ENCODE measurements at regions not wholly inside any gene's neighbourhood (a gene's known extent, or its start where the extent isn't known, plus 50 kb on each side); places are given as distances from the start of the nearest gene placed in this dataset.
"Not testable (repeated sequence)": the region's sequence is repeated elsewhere in the genome, so short reads cannot be mapped to it uniquely, and the experiment has no call there.

GRCh38 chr1:233819042-233819441 is 85.4 kb upstream of the SLC35F3 start:
- H3K4me3 ChIP-seq, result no peak overlapping the region
- DNase-seq, result no peak
- H3K36me3 ChIP-seq, result no peaks in the 10 kb centered on the region
- intact Hi-C loops (cut with DNase I; ENCODE audit: low total_unique reads), result no loop called here
- H3K27me3 ChIP-seq, result peaks cover 0 to 15% (median 0%) of the 10 kb centered on the region in 3 donors
- H3K9me3 ChIP-seq, result no peaks in the 10 kb centered on the region
- H3K4me1 ChIP-seq, result no peaks in the 10 kb centered on the region
- no peak overlapping the region for H3K27ac ChIP-seq
- WGBS, 5 donors, result 50 to 79% (median 68%) methylated on average over 1 of the region's 1 CpG
- TF ChIP-seq EP300 (IDR thresholded peaks at IDR 0.05) (no peak), POLR2A (IDR thresholded peaks at IDR 0.05) (no peak), POLR2AphosphoS5 (IDR thresholded peaks at IDR 0.05) (no peak), CTCF (IDR thresholded peaks at IDR 0.05) (no peak)

- H3K36me3 ChIP-seq; H3K4me3 ChIP-seq; H3K9me3 ChIP-seq; H3K27ac ChIP-seq; intact Hi-C loops (cut with DNase I; ENCODE audit: low total_unique reads); DNase-seq; H3K4me1 ChIP-seq; H3K27me3 ChIP-seq: not testable (repeated sequence)
- 66 to 88% (median 77%) methylated on average over 2 of the region's 2 CpGs for WGBS, 5 donors
Observed at GRCh38 chr1:233824179-233824578, 80.3 kb upstream of the SLC35F3 start.

- H3K9me3 ChIP-seq, result peaks cover 0 to 19% (median 15%) of the 10 kb centered on the region in 4 donors
- 65 to 79% (median 75%) methylated on average over 2 of the region's 2 CpGs for WGBS, 5 donors
Observed at GRCh38 chr1:233827937-233828336, 76.5 kb upstream of the SLC35F3 start.

GRCh38 chr1:233828480-233828879 is 76.0 kb upstream of the SLC35F3 start:
- Histone ChIP-seq H3K27ac (no peak overlapping the region), H3K36me3 (no peaks in the 10 kb centered on the region), H3K27me3 (no peaks in the 10 kb centered on the region), H3K9me3 (peaks cover 0 to 19% (median 15%) of the 10 kb centered on the region in 4 donors), H3K4me3 (no peak overlapping the region), H3K4me1 (no peaks in the 10 kb centered on the region)
- DNase-seq, result no peak
- no peak for TF ChIP-seq CTCF (IDR thresholded peaks at IDR 0.05)
- no peak for TF ChIP-seq EP300 (IDR thresholded peaks at IDR 0.05)
- TF ChIP-seq POLR2AphosphoS5 (IDR thresholded peaks at IDR 0.05), result no peak
- TF ChIP-seq POLR2A (IDR thresholded peaks at IDR 0.05), result no peak
- intact Hi-C loops (cut with DNase I; ENCODE audit: low total_unique reads), result no loop called here

More at GRCh38 chr1:233827937-233828336, 76.5 kb upstream of the SLC35F3 start:
- H3K27ac ChIP-seq; H3K36me3 ChIP-seq; H3K4me3 ChIP-seq; H3K27me3 ChIP-seq; H3K4me1 ChIP-seq; DNase-seq; intact Hi-C loops (cut with DNase I; ENCODE audit: low total_unique reads): not testable (repeated sequence)

- Histone ChIP-seq H3K27me3 (no peaks in the 10 kb centered on the region), H3K9me3 (peaks cover 0 to 19% (median 12%) of the 10 kb centered on the region in 4 donors), H3K4me3 (no peak overlapping the region), H3K4me1 (no peaks in the 10 kb centered on the region), H3K27ac (no peak overlapping the region), H3K36me3 (no peaks in the 10 kb centered on the region)
- intact Hi-C loops (cut with DNase I; ENCODE audit: low total_unique reads), result no loop called here
- no peak for TF ChIP-seq POLR2AphosphoS5 (IDR thresholded peaks at IDR 0.05)
- TF ChIP-seq CTCF (IDR thresholded peaks at IDR 0.05), result no peak
- TF ChIP-seq POLR2A (IDR thresholded peaks at IDR 0.05), result no peak
- TF ChIP-seq EP300 (IDR thresholded peaks at IDR 0.05), result no peak
- no peak for DNase-seq
- 97 to 100% (median 99%) methylated on average over 2 of the region's 2 CpGs for WGBS, 5 donors
Observed at GRCh38 chr1:233834609-233835008, 69.9 kb upstream of the SLC35F3 start.

- DNase-seq; H3K27me3 ChIP-seq; H3K36me3 ChIP-seq; H3K4me3 ChIP-seq; H3K27ac ChIP-seq; H3K4me1 ChIP-seq; intact Hi-C loops (cut with DNase I; ENCODE audit: low total_unique reads): not testable (repeated sequence)
- WGBS, 5 donors, result 87 to 96% (median 92%) methylated on average over 4 of the region's 4 CpGs
- H3K9me3 ChIP-seq, result peaks cover 0 to 19% (median 2%) of the 10 kb centered on the region in 4 donors
Observed at GRCh38 chr1:233838207-233838606, 66.3 kb upstream of the SLC35F3 start.

Data from stomach (tissue), 8 donors.